SIG-M5 treated with dmso at 0.1 percent for 504 hours (cell line): ENCODE measurements at regions not wholly inside any gene's neighbourhood (a gene's known extent, or its start where the extent isn't known, plus 50 kb on each side); places are given as distances from the start of the nearest gene placed in this dataset.
"Not testable (repeated sequence)": the region's sequence is repeated elsewhere in the genome, so short reads cannot be mapped to it uniquely, and the experiment has no call there.

Experiments used
- DNase-seq: peaks from one replicate; lab custom pipeline; 2025; ENCODE audit not compliant: unreplicated experiment; lab: John Stamatoyannopoulos, UW

- no peak for DNase-seq
These were observed 1440.1 kb downstream of the OTOL1 start for GRCh38 chr3:162936706-162937105.

GRCh38 chr3:162938083-162938482 lies 1441.5 kb downstream of the OTOL1 start:
- DNase-seq, result no peak

- DNase-seq, result no peak
These were observed 1449.0 kb downstream of the OTOL1 start for GRCh38 chr3:162945626-162946025.

- no peak for DNase-seq
These were observed 1460.1 kb downstream of the OTOL1 start for GRCh38 chr3:162956711-162957110.

GRCh38 chr3:162960269-162960668 lies 1463.7 kb downstream of the OTOL1 start:
- no peak for DNase-seq

- DNase-seq, result no peak
These were observed 1473.7 kb downstream of the OTOL1 start for GRCh38 chr3:162970292-162970691.

GRCh38 chr3:162971715-162972114 lies 1475.1 kb downstream of the OTOL1 start:
- no peak for DNase-seq

- no peak for DNase-seq
These were observed 1476.9 kb downstream of the OTOL1 start for GRCh38 chr3:162973428-162973917.

- DNase-seq, result no peak
These were observed 1481.5 kb downstream of the OTOL1 start for GRCh38 chr3:162978136-162978535.

- no peak for DNase-seq
These were observed 1488.1 kb downstream of the OTOL1 start for GRCh38 chr3:162984746-162985145.

- not testable (repeated sequence) for DNase-seq
These were observed 1490.6 kb downstream of the OTOL1 start for GRCh38 chr3:162987085-162987794.

GRCh38 chr3:162992741-162993140 lies 1496.1 kb downstream of the OTOL1 start:
- no peak for DNase-seq

- no peak for DNase-seq
These were observed 1497.6 kb downstream of the OTOL1 start for GRCh38 chr3:162994165-162994564.

GRCh38 chr3:162996368-162996767 lies 1499.8 kb downstream of the OTOL1 start:
- DNase-seq, result no peak

- DNase-seq, result no peak
These were observed 1501.6 kb downstream of the OTOL1 start for GRCh38 chr3:162998205-162998604.

GRCh38 chr3:163011596-163011995 lies 1515.0 kb downstream of the OTOL1 start:
- peak; percentile 23 for DNase-seq

- no peak for DNase-seq
These were observed 1519.6 kb downstream of the OTOL1 start for GRCh38 chr3:163016251-163016650.

- no peak for DNase-seq
These were observed 1521.5 kb downstream of the OTOL1 start for GRCh38 chr3:163018067-163018466.

- DNase-seq, result no peak
These were observed 1522.1 kb downstream of the OTOL1 start for GRCh38 chr3:163018664-163019063.

GRCh38 chr3:163019260-163019659 lies 1522.7 kb downstream of the OTOL1 start:
- no peak for DNase-seq

- no peak for DNase-seq
These were observed 1537.0 kb downstream of the OTOL1 start for GRCh38 chr3:163033652-163034051.

- DNase-seq, result no peak
These were observed 1543.0 kb downstream of the OTOL1 start for GRCh38 chr3:163039636-163040035.

GRCh38 chr3:163043074-163043473 lies 1546.5 kb downstream of the OTOL1 start:
- DNase-seq, result peak; percentile 10
